Heart left ventricle (tissue), 16 donors: ENCODE measurements at regions not wholly inside any gene's neighbourhood (a gene's known extent, or its start where the extent isn't known, plus 50 kb on each side); places are given as distances from the start of the nearest gene placed in this dataset.

Experiments
- ATAC-seq, 4 donors: fragments of 200-7000 bp; cut with Tn5 transposase; one replicate each; pipeline ENCODE4 v1.9.1; 2020 to 2022; ENCODE audit warnings: moderate library complexity in 4 of 4, mild to moderate bottlenecking in 3 of 4, moderate number of reproducible peaks in 1 of 4
- DNase-seq, 5 donors: peaks; one replicate each; pipeline ENCODE4 v3.0.0-alpha.2; 2020
- H3K27ac ChIP-seq, 12 donors: fragments of 200-600 bp; sonication (generic) in 4 of 12; one replicate each; pipeline versions ENCODE4 v1.5.0 to v1.8.0; 2016 to 2022; ENCODE audit warnings: mild to moderate bottlenecking in 2 of 12
- H3K27me3 ChIP-seq, 9 donors: fragments of 200-600 bp; sonication (generic) in 2 of 9; one replicate each; pipeline versions ENCODE4 v1.5.1 to v1.8.0; 2016 to 2022; ENCODE audit warnings: mild to moderate bottlenecking in 3 of 9
- H3K36me3 ChIP-seq, 9 donors: fragments of 200-600 bp; sonication (generic) in 2 of 9; one replicate each; pipeline versions ENCODE4 v1.5.0 to v1.8.0; 2018 to 2022; ENCODE audit warnings: mild to moderate bottlenecking in 2 of 9
- H3K4me1 ChIP-seq, 12 donors: fragments of 200-600 bp; sonication (generic) in 4 of 12; one replicate each; pipeline versions ENCODE4 v1.5.0 to v1.8.0; 2016 to 2022; ENCODE audit warnings: mild to moderate bottlenecking in 3 of 12
- H3K4me3 ChIP-seq, 12 donors: fragments of 200-600 bp; sonication (generic) in 4 of 12; one replicate each; pipeline versions ENCODE4 v1.5.0 to v1.8.0; 2017 to 2022; ENCODE audit warnings: mild to moderate bottlenecking in 9 of 12, moderate library complexity in 4 of 12
- H3K9me3 ChIP-seq, 12 donors: fragments of 200-600 bp; sonication (generic) in 4 of 12; one replicate each; pipeline versions ENCODE4 v1.5.0 to v1.8.0; 2016 to 2022; ENCODE audit warnings: mild to moderate bottlenecking in 1 of 12
- POLR2A ChIP-seq, 2 donors: fragments of 450-650 bp; IDR thresholded peaks; one replicate each; pipeline ENCODE4 v1.6.1; 2017; ENCODE audit warnings: antibody characterized with exemption in 2 of 2, mild to moderate bottlenecking in 2 of 2, moderate library complexity in 2 of 2
- WGBS, 4 donors: extraction: QIAGEN DNeasy Blood & Tissue Kit in 2 of 4; methylation state at CpG; one replicate each; pipeline versions ENCODE4 v1.1.5 to v1.1.7; 2013 to 2018; 5-methylcytosine and 5-hydroxymethylcytosine counted together
- intact Hi-C, 10 donors: fragments of 100-400 bp; cut with DNase I; formaldehyde crosslinking; loops; one replicate each; pipeline versions ENCODE4 v1.11.1 to v1.14.2; 2022
- TF ChIP-seq, protein P1 (sequence below), 12 donors: fragments of 200-600 bp; sonication (generic) in 4 of 12; IDR thresholded peaks; one replicate each; pipeline versions ENCODE4 v1.5.0 to v1.8.0; 2018 to 2022; ENCODE audit warnings: antibody characterized with exemption in 12 of 12, mild to moderate bottlenecking in 5 of 12
- donor health status: ischemic (EF 13 %, LVEDD 7.1; RV severe dilation, severe dysfunction).
- donor health status: healthy with polysubstance abuse.
- donor health status: DM: no; HTN: yes; CAD: no.
- donor health status: DM: no; HTN: no; CAD: no.
- donor health status: ischemic (EF 25% LVEDD 6.9; RV normal size, moderate dysfunction).
- donor health status: ischemic (EF 25% LVEDD 5.7; RV mildly dilated, moderate dysfunction).
- donor health status: healthy.
- donor health status: DM: yes; HTN: yes; CAD: no.
- donor health status: ischemic (EF 35%, LVEDD 5.7; RV mildly dilated, moderate dysfunction).
- donor health status: nonischemic (EF 11% LVEDD 7.7; RV severe dilation, severe dysfunction).
- donor health status: DM: yes; HTN: yes; CAD: no.
- donor health status: PGD.
- donor health status: ischemic (EF 29% LVEDD 5.4; RV normal size, mild dysfunction).
- donor health status: nonischemic (EF 23%, LVEDD 6.1; RV moderate dilation, normal function).

- WGBS, 4 donors: 70 to 79% (median 72%) methylated on average over 6 of the region's 6 CpGs
- H3K9me3 ChIP-seq: no peaks in the 10 kb centered on the region
- no peak for ATAC-seq
Measured at GRCh38 chr7:156090988-156091387, 278.7 kb upstream of the SHH start.

GRCh38 chr7:156089222-156089621 is 277.0 kb upstream of the SHH start:
- Histone ChIP-seq H3K9me3 (no peaks in the 10 kb centered on the region), H3K4me3 (no peak overlapping the region), H3K36me3 (no peaks in the 10 kb centered on the region), H3K27me3 (peaks cover 0 to 24% (median 0%) of the 10 kb centered on the region in 9 donors), H3K4me1 (no peaks in the 10 kb centered on the region), H3K27ac (no peak overlapping the region)
- 79 to 84% (median 81%) methylated on average over 11 of the region's 11 CpGs for WGBS, 4 donors
- no peak for DNase-seq
- no peak for ATAC-seq
- intact Hi-C loops: no loop called here
- TF ChIP-seq POLR2A (IDR thresholded peaks at IDR 0.05): no peak
- TF ChIP-seq, protein P1, sequence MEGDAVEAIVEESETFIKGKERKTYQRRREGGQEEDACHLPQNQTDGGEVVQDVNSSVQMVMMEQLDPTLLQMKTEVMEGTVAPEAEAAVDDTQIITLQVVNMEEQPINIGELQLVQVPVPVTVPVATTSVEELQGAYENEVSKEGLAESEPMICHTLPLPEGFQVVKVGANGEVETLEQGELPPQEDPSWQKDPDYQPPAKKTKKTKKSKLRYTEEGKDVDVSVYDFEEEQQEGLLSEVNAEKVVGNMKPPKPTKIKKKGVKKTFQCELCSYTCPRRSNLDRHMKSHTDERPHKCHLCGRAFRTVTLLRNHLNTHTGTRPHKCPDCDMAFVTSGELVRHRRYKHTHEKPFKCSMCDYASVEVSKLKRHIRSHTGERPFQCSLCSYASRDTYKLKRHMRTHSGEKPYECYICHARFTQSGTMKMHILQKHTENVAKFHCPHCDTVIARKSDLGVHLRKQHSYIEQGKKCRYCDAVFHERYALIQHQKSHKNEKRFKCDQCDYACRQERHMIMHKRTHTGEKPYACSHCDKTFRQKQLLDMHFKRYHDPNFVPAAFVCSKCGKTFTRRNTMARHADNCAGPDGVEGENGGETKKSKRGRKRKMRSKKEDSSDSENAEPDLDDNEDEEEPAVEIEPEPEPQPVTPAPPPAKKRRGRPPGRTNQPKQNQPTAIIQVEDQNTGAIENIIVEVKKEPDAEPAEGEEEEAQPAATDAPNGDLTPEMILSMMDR (IDR thresholded peaks at IDR 0.05): no peak

More at GRCh38 chr7:156090988-156091387, 278.7 kb upstream of the SHH start:
- Histone ChIP-seq H3K27ac (no peak overlapping the region), H3K36me3 (no peaks in the 10 kb centered on the region), H3K4me1 (no peaks in the 10 kb centered on the region), H3K27me3 (peaks cover 0 to 33% (median 2%) of the 10 kb centered on the region in 9 donors), H3K4me3 (no peak overlapping the region)
- TF ChIP-seq, protein P1 (IDR thresholded peaks at IDR 0.05): no peak
- TF ChIP-seq POLR2A (IDR thresholded peaks at IDR 0.05): no peak
- DNase-seq: no peak
- intact Hi-C loops: no loop called here

DNA sequence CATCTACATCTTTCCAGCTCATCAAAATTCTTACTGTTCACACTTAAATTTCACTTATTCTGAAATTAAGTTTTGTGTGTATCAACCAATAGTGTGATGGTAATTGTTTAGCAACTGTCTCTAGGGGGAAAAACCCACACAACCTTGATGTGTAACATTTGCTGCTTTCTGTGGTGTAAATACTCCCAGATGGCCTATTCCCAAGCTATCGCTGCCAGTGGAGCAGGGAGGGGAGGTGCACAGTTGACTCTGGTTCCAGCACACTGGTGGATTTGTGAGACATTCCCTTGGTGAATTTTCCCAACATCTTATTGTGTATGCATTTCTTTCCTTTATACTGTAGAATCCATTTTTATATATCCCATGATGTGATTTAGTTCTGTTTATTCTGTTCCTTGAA is 275.9 kb upstream of the SHH start:
- DNase-seq: no peak
- ATAC-seq: no peak
- TF ChIP-seq, protein P1 (IDR thresholded peaks at IDR 0.05): no peak
- TF ChIP-seq POLR2A (IDR thresholded peaks at IDR 0.05): no peak
- 72 to 87% (median 83%) methylated on average over 1 of the region's 1 CpG for WGBS, 4 donors
- Histone ChIP-seq H3K36me3 (no peaks in the 10 kb centered on the region), H3K27ac (no peak overlapping the region), H3K4me1 (no peaks in the 10 kb centered on the region), H3K4me3 (no peak overlapping the region), H3K9me3 (no peaks in the 10 kb centered on the region), H3K27me3 (peaks cover 0 to 12% (median 0%) of the 10 kb centered on the region in 9 donors)
- intact Hi-C loops: no loop called here

GRCh38 chr7:156082048-156083040 is 270.1 kb upstream of the SHH start:
- Histone ChIP-seq H3K27ac (no peak overlapping the region), H3K27me3 (peaks cover 0 to 20% (median 0%) of the 10 kb centered on the region in 9 donors), H3K4me3 (no peak overlapping the region), H3K9me3 (no peaks in the 10 kb centered on the region), H3K4me1 (no peaks in the 10 kb centered on the region), H3K36me3 (no peaks in the 10 kb centered on the region)
- DNase-seq: no peak
- intact Hi-C loops: no loop called here
- no peak for TF ChIP-seq POLR2A (IDR thresholded peaks at IDR 0.05)
- TF ChIP-seq, protein P1 (IDR thresholded peaks at IDR 0.05): no peak
- WGBS, 4 donors: 52 to 57% (median 55%) methylated on average over 21 of the region's 21 CpGs
- no peak for ATAC-seq
